ENCODE measurements at regions not wholly inside any gene's neighbourhood (a gene's known extent, or its start where the extent isn't known, plus 50 kb on each side); places are given as distances from the start of the nearest gene placed in this dataset.

DNA sequence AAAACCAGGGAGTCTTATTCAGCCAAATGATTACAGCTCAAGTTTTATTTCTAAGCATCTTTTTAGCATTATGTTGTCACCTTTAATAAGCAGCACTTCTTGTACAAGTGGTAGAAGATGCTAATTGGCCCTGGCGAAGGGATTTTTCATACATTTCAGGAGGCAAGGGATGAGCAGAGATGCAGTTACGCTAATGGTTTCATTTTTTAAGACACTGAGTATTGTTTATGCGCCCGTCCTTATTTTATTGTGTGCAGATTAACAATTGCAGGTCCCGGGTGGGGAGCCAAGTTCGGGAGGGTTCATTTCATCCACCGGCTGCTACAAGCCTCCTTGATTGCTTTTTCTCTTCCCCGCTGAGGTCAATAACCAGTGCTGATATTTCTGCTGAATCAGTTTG lies 350.4 kb upstream of the FOXK1 start:
- no peak for TF ChIP-seq EZH2phosphoT487 (IDR thresholded peaks at IDR 0.05; ENCODE audit: low read depth, severe bottlenecking, unreplicated experiment)
- TF ChIP-seq, protein P1, sequence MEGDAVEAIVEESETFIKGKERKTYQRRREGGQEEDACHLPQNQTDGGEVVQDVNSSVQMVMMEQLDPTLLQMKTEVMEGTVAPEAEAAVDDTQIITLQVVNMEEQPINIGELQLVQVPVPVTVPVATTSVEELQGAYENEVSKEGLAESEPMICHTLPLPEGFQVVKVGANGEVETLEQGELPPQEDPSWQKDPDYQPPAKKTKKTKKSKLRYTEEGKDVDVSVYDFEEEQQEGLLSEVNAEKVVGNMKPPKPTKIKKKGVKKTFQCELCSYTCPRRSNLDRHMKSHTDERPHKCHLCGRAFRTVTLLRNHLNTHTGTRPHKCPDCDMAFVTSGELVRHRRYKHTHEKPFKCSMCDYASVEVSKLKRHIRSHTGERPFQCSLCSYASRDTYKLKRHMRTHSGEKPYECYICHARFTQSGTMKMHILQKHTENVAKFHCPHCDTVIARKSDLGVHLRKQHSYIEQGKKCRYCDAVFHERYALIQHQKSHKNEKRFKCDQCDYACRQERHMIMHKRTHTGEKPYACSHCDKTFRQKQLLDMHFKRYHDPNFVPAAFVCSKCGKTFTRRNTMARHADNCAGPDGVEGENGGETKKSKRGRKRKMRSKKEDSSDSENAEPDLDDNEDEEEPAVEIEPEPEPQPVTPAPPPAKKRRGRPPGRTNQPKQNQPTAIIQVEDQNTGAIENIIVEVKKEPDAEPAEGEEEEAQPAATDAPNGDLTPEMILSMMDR (IDR thresholded peaks at IDR 0.05; ENCODE audit: poor library complexity): no peak
